Stimulated activated effector memory CD8-positive, alpha-beta T cell treated with anti-CD3 and anti-CD28 coated beads, Interleukin-12 subunit alpha, Interleukin-12 subunit beta, amount 100 ng/mL, for 72 hours (primary cell): ENCODE measurements at regions not wholly inside any gene's neighbourhood (a gene's known extent, or its start where the extent isn't known, plus 50 kb on each side); places are given as distances from the start of the nearest gene placed in this dataset.
"Not testable (repeated sequence)": the region's sequence is repeated elsewhere in the genome, so short reads cannot be mapped to it uniquely, and the experiment has no call there.

ENCODE experiments used
- ATAC-seq: fragments of 150-1000 bp; cut with Tn5 transposase; 2 replicates; pipeline ENCODE4 v1.10.0; 2021
- DNase-seq, 2 donors: peaks; one replicate each; pipeline ENCODE4 v3.0.0; 2021 to 2022; ENCODE audit warnings: low spot score in 2 of 2
- H3K27ac Mint-ChIP-seq: one replicate; pipeline ENCODE4 v1.8.0; 2022; ENCODE audit warnings: mild to moderate bottlenecking, mixed read lengths
- H3K36me3 Mint-ChIP-seq: one replicate; pipeline ENCODE4 v1.8.0; 2022; ENCODE audit warnings: mild to moderate bottlenecking, mixed read lengths
- H3K4me1 Mint-ChIP-seq: one replicate; pipeline ENCODE4 v1.8.0; 2022; ENCODE audit warnings: mixed read lengths
- H3K4me3 Mint-ChIP-seq: one replicate; pipeline ENCODE4 v1.8.0; 2022; ENCODE audit warnings: mild to moderate bottlenecking, mixed read lengths
- H3K9me3 Mint-ChIP-seq: one replicate; pipeline ENCODE4 v1.8.0; 2022; ENCODE audit warnings: mixed read lengths

GRCh38 chr6:170222498-170223471, 68.1 kb downstream of the DLL1 start:
- no peak overlapping the region for H3K27ac Mint-ChIP-seq
- DNase-seq (peak in 1 of 2 donors; percentile 41), ATAC-seq (peak; percentile 25)
- H3K4me3 Mint-ChIP-seq: peak overlapping the region; percentile 33
- no peaks in the 10 kb centered on the region for H3K9me3 Mint-ChIP-seq
- H3K36me3 Mint-ChIP-seq: no peaks in the 10 kb centered on the region
- H3K4me1 Mint-ChIP-seq: peaks cover 9% of the 10 kb centered on the region

- no peak for ATAC-seq
- Mint-ChIP-seq H3K9me3 (no peaks in the 10 kb centered on the region), H3K27ac (no peak overlapping the region), H3K36me3 (no peaks in the 10 kb centered on the region), H3K4me1 (peaks cover 9% of the 10 kb centered on the region), H3K4me3 (no peak overlapping the region)
- peak in 1 of 2 donors; percentile 44 for DNase-seq
Measured at GRCh38 chr6:170221753-170222400, 69.0 kb downstream of the DLL1 start.

- Mint-ChIP-seq H3K27ac (no peak overlapping the region), H3K9me3 (no peaks in the 10 kb centered on the region), H3K36me3 (no peaks in the 10 kb centered on the region), H3K4me3 (no peak overlapping the region), H3K4me1 (peaks cover 9% of the 10 kb centered on the region)
- ATAC-seq (peak; percentile 65), DNase-seq (peak in 1 of 2 donors; percentile 46)
Measured at GRCh38 chr6:170221052-170221752, 69.7 kb downstream of the DLL1 start.

- H3K36me3 Mint-ChIP-seq, H3K27ac Mint-ChIP-seq, DNase-seq, ATAC-seq, H3K9me3 Mint-ChIP-seq, H3K4me3 Mint-ChIP-seq: not testable (repeated sequence)
- peaks cover 17% of the 10 kb centered on the region for H3K4me1 Mint-ChIP-seq
Measured at GRCh38 chr6:170213637-170214018, 77.2 kb downstream of the DLL1 start.

GRCh38 chr6:170212956-170213636, 77.8 kb downstream of the DLL1 start:
- DNase-seq: peak in 1 of 2 donors; percentile 47
- ATAC-seq: no peak
- Mint-ChIP-seq H3K36me3 (no peaks in the 10 kb centered on the region), H3K4me3 (no peak overlapping the region), H3K27ac (no peak overlapping the region), H3K9me3 (no peaks in the 10 kb centered on the region), H3K4me1 (peaks cover 17% of the 10 kb centered on the region)

- ATAC-seq (no peak), DNase-seq (peak in 1 of 2 donors; percentile 41)
- peaks cover 17% of the 10 kb centered on the region for H3K4me1 Mint-ChIP-seq
- H3K27ac Mint-ChIP-seq: no peak overlapping the region
- no peaks in the 10 kb centered on the region for H3K36me3 Mint-ChIP-seq
- no peaks in the 10 kb centered on the region for H3K9me3 Mint-ChIP-seq
- no peak overlapping the region for H3K4me3 Mint-ChIP-seq
Measured at GRCh38 chr6:170212051-170212756, 78.7 kb downstream of the DLL1 start.

GRCh38 chr6:170211404-170212025, 79.4 kb downstream of the DLL1 start:
- no peaks in the 10 kb centered on the region for H3K36me3 Mint-ChIP-seq
- no peak overlapping the region for H3K4me3 Mint-ChIP-seq
- H3K27ac Mint-ChIP-seq: no peak overlapping the region
- H3K4me1 Mint-ChIP-seq: peaks cover 17% of the 10 kb centered on the region
- H3K9me3 Mint-ChIP-seq: no peaks in the 10 kb centered on the region
- ATAC-seq: no peak
- DNase-seq: peak in 1 of 2 donors; percentile 42

GRCh38 chr6:170210651-170211403, 80.1 kb downstream of the DLL1 start:
- Mint-ChIP-seq H3K36me3 (no peaks in the 10 kb centered on the region), H3K9me3 (no peaks in the 10 kb centered on the region), H3K4me1 (peaks cover 23% of the 10 kb centered on the region), H3K27ac (no peak overlapping the region), H3K4me3 (no peak overlapping the region)
- ATAC-seq (no peak), DNase-seq (peak in 1 of 2 donors; percentile 30)

GRCh38 chr6:170210026-170210390, 80.9 kb downstream of the DLL1 start:
- H3K36me3 Mint-ChIP-seq: no peaks in the 10 kb centered on the region
- H3K4me1 Mint-ChIP-seq: peaks cover 25% of the 10 kb centered on the region
- DNase-seq (peak in 1 of 2 donors; percentile 37), ATAC-seq (peak; percentile 67)
- no peak overlapping the region for H3K4me3 Mint-ChIP-seq
- H3K27ac Mint-ChIP-seq: no peak overlapping the region
- H3K9me3 Mint-ChIP-seq: no peaks in the 10 kb centered on the region

- ATAC-seq (no peak), DNase-seq (peak in 1 of 2 donors; percentile 1)
- no peak overlapping the region for H3K4me3 Mint-ChIP-seq
- H3K9me3 Mint-ChIP-seq: peaks cover under 1% of the 10 kb centered on the region
- no peaks in the 10 kb centered on the region for H3K36me3 Mint-ChIP-seq
- no peak overlapping the region for H3K27ac Mint-ChIP-seq
- peaks cover 25% of the 10 kb centered on the region for H3K4me1 Mint-ChIP-seq
Measured at GRCh38 chr6:170209354-170210025, 81.4 kb downstream of the DLL1 start.

- no peaks in the 10 kb centered on the region for H3K36me3 Mint-ChIP-seq
- peaks cover 6% of the 10 kb centered on the region for H3K9me3 Mint-ChIP-seq
- H3K4me1 Mint-ChIP-seq: peaks cover 25% of the 10 kb centered on the region
- ATAC-seq (no peak), DNase-seq (peak in 1 of 2 donors; percentile 43)
- no peak overlapping the region for H3K4me3 Mint-ChIP-seq
- H3K27ac Mint-ChIP-seq: no peak overlapping the region
Measured at GRCh38 chr6:170208651-170209353, 82.1 kb downstream of the DLL1 start.

GRCh38 chr6:170208182-170208601, 82.7 kb downstream of the DLL1 start:
- no peak for ATAC-seq
- DNase-seq: peak in 1 of 2 donors; percentile 15
- Mint-ChIP-seq H3K36me3 (no peaks in the 10 kb centered on the region), H3K27ac (no peak overlapping the region), H3K4me3 (no peak overlapping the region), H3K4me1 (peaks cover 20% of the 10 kb centered on the region), H3K9me3 (peaks cover 9% of the 10 kb centered on the region)
